Hepatocyte (in vitro differentiated cells): ENCODE measurements at regions not wholly inside any gene's neighbourhood (a gene's known extent, or its start where the extent isn't known, plus 50 kb on each side); places are given as distances from the start of the nearest gene placed in this dataset.
"Not testable (repeated sequence)": the region's sequence is repeated elsewhere in the genome, so short reads cannot be mapped to it uniquely, and the experiment has no call there.

Source experiments
- DNase-seq: peaks from one replicate; pipeline ENCODE4 v3.0.0-alpha.2; 2016; ENCODE audit warnings: low spot score
- H2AFZ ChIP-seq: fragments of 200-600 bp; sonication (generic); 2 replicates; pipeline ENCODE4 v1.6.0; 2016; ENCODE audit warnings: antibody characterized with exemption, mild to moderate bottlenecking
- H3K27ac ChIP-seq: fragments of 200-600 bp; sonication (generic); 2 replicates; pipeline ENCODE4 v1.5.1; 2016; ENCODE audit warnings: mild to moderate bottlenecking
- H3K27me3 ChIP-seq: fragments of 200-600 bp; sonication (generic); 2 replicates; pipeline ENCODE4 v1.6.1; 2016
- H3K36me3 ChIP-seq: fragments of 200-600 bp; sonication (generic); replicated peaks from 2 replicates; pipeline ENCODE4 v1.5.1; 2016; ENCODE audit warnings: low read depth; ENCODE audit not compliant: insufficient read depth
- H3K4me1 ChIP-seq: fragments of 200-600 bp; sonication (generic); 2 replicates; pipeline ENCODE4 v1.5.1; 2016; ENCODE audit warnings: mild to moderate bottlenecking, moderate library complexity; ENCODE audit not compliant: insufficient read depth
- H3K4me2 ChIP-seq: fragments of 200-600 bp; sonication (generic); 2 replicates; pipeline ENCODE4 v1.6.0; 2016
- H3K4me3 ChIP-seq: fragments of 200-600 bp; sonication (generic); 2 replicates; pipeline ENCODE4 v1.5.1; 2016; ENCODE audit warnings: mild to moderate bottlenecking
- H3K79me2 ChIP-seq: fragments of 200-600 bp; sonication (generic); 2 replicates; pipeline ENCODE4 v1.6.0; 2017; ENCODE audit warnings: mild to moderate bottlenecking
- H3K9me2 ChIP-seq: fragments of 200-600 bp; sonication (generic); replicated peaks from 2 replicates; pipeline ENCODE4 v1.6.0; 2017; ENCODE audit warnings: mild to moderate bottlenecking; ENCODE audit not compliant: insufficient read depth
- H3K9me3 ChIP-seq: fragments of 200-600 bp; sonication (generic); 2 replicates; pipeline ENCODE4 v1.5.1; 2016; ENCODE audit warnings: low read depth, mild to moderate bottlenecking
- H4K20me1 ChIP-seq: fragments of 200-600 bp; sonication (generic); 2 replicates; pipeline ENCODE4 v1.6.0; 2016; ENCODE audit warnings: mild to moderate bottlenecking; ENCODE audit not compliant: insufficient read depth, poor library complexity, severe bottlenecking
- EZH2 ChIP-seq: fragments of 200-600 bp; sonication (generic); IDR thresholded peaks from 2 replicates; pipeline ENCODE4 v1.6.1; 2016; ENCODE audit warnings: antibody characterized with exemption, mild to moderate bottlenecking, borderline replicate concordance
- EZH2phosphoT487 ChIP-seq: fragments of 200-600 bp; sonication (generic); IDR thresholded peaks from one replicate; pipeline ENCODE4 v1.6.1; 2018; ENCODE audit warnings: antibody characterized with exemption, mild to moderate bottlenecking, low read depth, moderate library complexity; ENCODE audit not compliant: unreplicated experiment, severe bottlenecking
- WGBS: methylation state at CpG from one replicate; pipeline ENCODE4 v1.1.6; 2016; ENCODE audit warnings: low lambda C conversion rate; ENCODE audit errors: missing lambda C conversion rate; 5-methylcytosine and 5-hydroxymethylcytosine counted together
- TF ChIP-seq, protein P1 (sequence below): fragments of 200-600 bp; sonication (generic); IDR thresholded peaks from 2 replicates; pipeline ENCODE4 v1.5.1; 2016; ENCODE audit warnings: antibody characterized with exemption, mild to moderate bottlenecking; ENCODE audit not compliant: poor library complexity

DNA sequence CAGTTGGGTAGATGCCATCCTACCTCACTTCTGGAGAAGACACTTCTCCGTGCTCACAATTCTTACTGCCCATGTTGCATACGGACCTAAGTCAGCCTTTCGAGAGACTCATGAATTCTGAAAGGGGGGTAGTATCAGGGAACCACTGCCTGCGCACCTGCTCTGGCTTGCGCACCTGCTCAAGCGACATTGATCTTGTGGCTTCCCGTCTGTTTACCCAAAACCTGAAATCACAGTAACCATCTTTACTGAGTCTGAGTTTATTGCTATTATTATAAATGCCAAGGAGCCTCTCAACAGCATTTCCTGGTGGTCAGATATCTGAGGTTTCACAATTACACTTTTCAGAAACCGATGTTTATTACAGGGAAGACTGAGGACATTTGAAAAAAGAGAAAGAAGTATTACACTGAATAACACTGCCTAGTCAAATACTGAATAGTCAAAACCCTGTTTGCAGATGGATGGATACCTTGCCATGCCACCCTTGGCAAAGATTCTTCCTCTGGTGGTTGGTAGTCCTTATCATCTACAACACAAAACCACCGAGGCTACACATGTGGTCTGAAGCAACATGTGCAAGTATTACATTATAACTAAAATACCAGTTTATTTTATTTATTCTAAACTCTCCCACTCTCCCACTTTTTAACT lies 208.7 kb downstream of the SIPA1L2 start:
- Histone ChIP-seq H3K36me3 (no peaks in the 10 kb centered on the region), H3K4me1 (no peaks in the 10 kb centered on the region), H4K20me1 (no peaks in the 10 kb centered on the region), H3K9me3 (no peaks in the 10 kb centered on the region), H3K79me2 (no peaks in the 10 kb centered on the region), H2AFZ (no peak overlapping the region), H3K27ac (no peak overlapping the region), H3K4me3 (no peak overlapping the region), H3K9me2 (no peaks in the 10 kb centered on the region), H3K4me2 (no peak overlapping the region), H3K27me3 (no peaks in the 10 kb centered on the region)
- DNase-seq: no peak
- TF ChIP-seq, protein P1, sequence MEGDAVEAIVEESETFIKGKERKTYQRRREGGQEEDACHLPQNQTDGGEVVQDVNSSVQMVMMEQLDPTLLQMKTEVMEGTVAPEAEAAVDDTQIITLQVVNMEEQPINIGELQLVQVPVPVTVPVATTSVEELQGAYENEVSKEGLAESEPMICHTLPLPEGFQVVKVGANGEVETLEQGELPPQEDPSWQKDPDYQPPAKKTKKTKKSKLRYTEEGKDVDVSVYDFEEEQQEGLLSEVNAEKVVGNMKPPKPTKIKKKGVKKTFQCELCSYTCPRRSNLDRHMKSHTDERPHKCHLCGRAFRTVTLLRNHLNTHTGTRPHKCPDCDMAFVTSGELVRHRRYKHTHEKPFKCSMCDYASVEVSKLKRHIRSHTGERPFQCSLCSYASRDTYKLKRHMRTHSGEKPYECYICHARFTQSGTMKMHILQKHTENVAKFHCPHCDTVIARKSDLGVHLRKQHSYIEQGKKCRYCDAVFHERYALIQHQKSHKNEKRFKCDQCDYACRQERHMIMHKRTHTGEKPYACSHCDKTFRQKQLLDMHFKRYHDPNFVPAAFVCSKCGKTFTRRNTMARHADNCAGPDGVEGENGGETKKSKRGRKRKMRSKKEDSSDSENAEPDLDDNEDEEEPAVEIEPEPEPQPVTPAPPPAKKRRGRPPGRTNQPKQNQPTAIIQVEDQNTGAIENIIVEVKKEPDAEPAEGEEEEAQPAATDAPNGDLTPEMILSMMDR: no peak
- TF ChIP-seq EZH2 (no peak), EZH2phosphoT487 (no peak)
- WGBS: 92% methylated on average over 9 of the region's 9 CpGs

DNA sequence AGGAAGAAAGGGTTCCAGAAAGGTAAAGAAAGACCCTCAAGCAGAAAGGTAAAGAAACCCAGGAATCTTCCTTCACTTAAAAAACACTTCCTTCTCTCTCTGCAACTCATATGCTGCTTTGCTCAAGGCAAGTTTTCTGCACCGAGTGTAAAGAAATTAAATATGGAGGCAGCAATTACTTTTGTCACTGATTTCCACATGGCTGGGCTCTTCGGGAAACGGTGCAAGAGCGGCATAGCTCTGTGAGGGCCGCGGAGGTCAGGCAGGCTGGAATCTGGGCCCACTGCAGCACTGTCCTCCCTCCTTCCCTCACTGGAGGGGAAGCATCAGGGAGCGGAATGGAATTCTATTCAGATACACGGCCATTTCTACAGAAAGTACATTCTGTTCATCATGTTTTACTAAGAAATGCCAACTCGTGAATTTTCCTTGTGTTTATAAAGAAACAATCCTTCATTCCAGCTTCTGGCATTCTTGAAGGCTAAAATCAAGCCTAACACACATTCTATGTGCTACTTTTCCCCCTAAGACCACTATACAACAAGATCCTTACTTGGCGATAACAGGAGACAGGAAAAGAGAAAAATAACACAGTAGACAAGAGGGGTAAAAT lies 212.2 kb downstream of the SIPA1L2 start:
- TF ChIP-seq EZH2phosphoT487 (no peak), EZH2 (no peak)
- TF ChIP-seq, protein P1: no peak
- 89% methylated on average over 10 of the region's 10 CpGs for WGBS
- Histone ChIP-seq H3K36me3 (no peaks in the 10 kb centered on the region), H3K4me1 (no peaks in the 10 kb centered on the region), H3K27me3 (no peaks in the 10 kb centered on the region), H3K79me2 (no peaks in the 10 kb centered on the region), H3K4me3 (no peak overlapping the region), H3K9me2 (no peaks in the 10 kb centered on the region), H3K4me2 (no peak overlapping the region), H3K9me3 (no peaks in the 10 kb centered on the region), H3K27ac (no peak overlapping the region), H2AFZ (no peak overlapping the region), H4K20me1 (no peaks in the 10 kb centered on the region)
- no peak for DNase-seq

DNA sequence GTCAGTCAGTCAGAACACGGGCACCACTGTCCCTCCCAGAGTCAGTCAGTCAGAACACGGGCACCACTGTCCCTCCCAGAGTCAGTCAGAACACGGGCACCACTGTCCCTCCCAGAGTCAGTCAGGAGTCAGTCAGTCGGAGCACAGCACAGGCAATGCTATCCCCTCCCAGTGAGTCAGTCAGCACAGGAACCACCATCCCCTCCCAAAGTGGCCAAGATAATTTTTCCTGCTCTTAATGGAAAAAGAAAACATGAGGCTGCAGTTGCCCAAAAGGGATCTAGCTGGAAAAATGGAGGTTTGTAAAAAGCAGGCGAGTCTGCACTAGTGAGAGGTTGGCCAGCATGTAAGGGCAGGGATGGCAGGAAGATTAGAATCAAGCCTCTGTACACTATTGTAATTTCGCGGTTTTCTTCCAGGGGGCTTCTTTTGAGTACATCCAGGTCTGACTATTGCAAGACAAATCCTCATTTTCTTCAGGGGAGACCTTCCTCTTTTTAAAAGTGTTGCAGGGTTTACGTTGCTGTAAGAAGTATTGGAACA lies 213.8 kb downstream of the SIPA1L2 start:
- Histone ChIP-seq H3K4me3 (no peak overlapping the region), H2AFZ (no peak overlapping the region), H4K20me1 (no peaks in the 10 kb centered on the region), H3K4me2 (no peak overlapping the region), H3K79me2 (no peaks in the 10 kb centered on the region), H3K9me2 (no peaks in the 10 kb centered on the region), H3K27ac (no peak overlapping the region), H3K4me1 (no peaks in the 10 kb centered on the region), H3K36me3 (no peaks in the 10 kb centered on the region), H3K9me3 (no peaks in the 10 kb centered on the region), H3K27me3 (no peaks in the 10 kb centered on the region)
- WGBS: 92% methylated on average over 7 of the region's 8 CpGs
- no peak for DNase-seq
- TF ChIP-seq EZH2phosphoT487 (no peak), EZH2 (no peak)
- TF ChIP-seq, protein P1: no peak

DNA sequence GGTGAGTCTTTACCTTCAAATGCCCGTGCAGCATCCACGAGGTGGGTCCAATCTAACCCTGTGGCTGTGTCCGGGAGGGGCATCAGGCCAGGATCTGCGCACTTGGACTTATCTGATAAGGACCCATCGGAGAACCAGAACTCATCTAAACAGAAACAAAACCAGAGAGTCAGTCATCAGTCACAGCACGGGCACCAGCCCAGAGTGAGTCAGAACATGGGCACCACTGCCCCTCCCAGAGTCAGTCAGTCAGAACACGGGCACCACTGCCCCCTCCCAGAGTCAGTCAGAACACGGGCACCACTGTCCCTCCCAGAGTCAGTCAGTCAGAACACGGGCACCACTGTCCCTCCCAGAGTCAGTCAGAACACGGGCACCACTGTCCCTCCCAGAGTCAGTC lies 214.5 kb downstream of the SIPA1L2 start:
- not testable (repeated sequence) for H3K27me3 ChIP-seq, H3K9me2 ChIP-seq, H4K20me1 ChIP-seq, H3K4me2 ChIP-seq, H3K4me3 ChIP-seq, H3K79me2 ChIP-seq, H3K4me1 ChIP-seq, H3K36me3 ChIP-seq, H3K9me3 ChIP-seq, H2AFZ ChIP-seq, H3K27ac ChIP-seq, DNase-seq
- 97% methylated on average over 10 of the region's 10 CpGs for WGBS
